Medulla oblongata (tissue), 1 donor: ENCODE measurements at regions not wholly inside any gene's neighbourhood (a gene's known extent, or its start where the extent isn't known, plus 50 kb on each side); places are given as distances from the start of the nearest gene placed in this dataset.
A peak's percentile ranks its signal among the peaks of the same experiment; 100 is the strongest.

Source experiments
- DNase-seq: peaks from one replicate; pipeline ENCODE4 v3.0.0-alpha.2; 2015; ENCODE audit errors: extremely low spot score

DNA sequence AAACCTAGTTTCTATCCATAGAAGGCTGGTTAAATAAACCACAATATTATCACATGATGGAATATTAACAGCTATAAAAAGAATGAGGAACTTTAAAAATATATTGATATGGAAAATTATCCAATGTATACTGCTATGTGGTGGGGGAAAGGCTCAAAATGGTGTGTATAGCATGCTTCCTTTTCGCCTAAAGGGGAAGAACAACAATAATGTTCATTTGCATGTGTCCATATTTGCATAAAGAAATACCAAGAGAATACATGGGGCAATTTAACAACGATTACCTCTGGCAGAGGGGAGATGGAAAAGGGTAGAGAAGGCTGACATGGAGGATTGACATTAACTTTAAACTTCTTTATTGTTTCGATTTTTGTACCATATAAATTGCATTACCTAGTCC lies 121.3 kb upstream of the PARP11 start:
- DNase-seq = no peak

DNA sequence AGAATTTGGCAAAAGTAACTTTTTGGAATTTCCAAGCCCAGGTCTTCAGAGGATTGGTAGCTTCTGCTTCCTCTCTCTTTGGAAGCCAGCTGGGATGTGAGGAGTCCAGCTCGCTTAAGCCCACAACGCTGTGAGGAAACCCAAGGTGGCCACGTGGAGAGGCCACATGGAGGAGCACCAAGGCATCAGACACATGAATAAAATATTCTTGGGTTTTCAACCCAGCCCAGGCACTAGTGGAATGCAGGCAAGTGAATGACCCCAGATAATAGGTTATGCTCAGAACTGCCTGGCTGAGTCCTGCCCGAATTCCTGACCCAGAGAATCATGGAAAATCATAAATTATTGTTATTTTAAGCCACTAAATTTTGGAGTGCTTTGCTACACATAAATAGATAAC lies 119.7 kb upstream of the PARP11 start:
- DNase-seq = no peak

DNA sequence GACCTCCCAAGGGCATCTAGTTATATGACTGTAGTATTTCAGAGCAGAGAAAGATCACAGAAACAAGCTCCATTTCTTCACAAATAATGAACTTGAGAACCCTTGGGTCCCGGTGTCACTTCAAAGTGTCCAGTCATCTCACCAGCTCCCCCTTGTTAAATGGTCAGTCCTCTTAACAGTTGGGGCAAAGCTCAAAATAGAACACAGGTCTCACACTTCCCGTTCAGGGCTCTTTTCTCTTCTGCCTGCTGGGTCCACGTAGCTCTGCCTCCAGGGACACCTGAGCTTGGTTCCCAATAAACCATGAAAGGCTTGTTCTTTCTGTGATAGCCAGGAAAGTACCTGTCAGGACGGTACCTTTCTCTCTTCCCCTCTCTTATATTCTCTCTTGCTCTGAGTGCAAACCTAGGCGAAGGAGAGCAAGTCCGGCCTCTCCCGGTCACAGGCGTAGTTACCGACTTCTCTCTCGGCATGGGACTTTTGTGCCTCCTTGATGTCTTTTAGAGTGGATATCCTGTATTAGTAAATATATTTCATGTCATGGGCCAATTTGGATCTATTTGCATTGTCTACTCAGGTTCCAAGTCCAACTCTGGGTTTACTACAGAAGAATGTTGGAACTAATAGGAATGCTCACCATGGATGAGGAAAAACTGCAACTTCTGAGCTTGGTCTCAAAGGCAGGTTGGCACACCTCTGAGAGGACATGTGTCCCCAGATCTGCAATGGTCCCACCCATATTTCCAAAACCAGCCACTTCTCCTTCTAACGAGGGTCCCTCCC lies 118.8 kb upstream of the PARP11 start:
- no peak for DNase-seq

DNA sequence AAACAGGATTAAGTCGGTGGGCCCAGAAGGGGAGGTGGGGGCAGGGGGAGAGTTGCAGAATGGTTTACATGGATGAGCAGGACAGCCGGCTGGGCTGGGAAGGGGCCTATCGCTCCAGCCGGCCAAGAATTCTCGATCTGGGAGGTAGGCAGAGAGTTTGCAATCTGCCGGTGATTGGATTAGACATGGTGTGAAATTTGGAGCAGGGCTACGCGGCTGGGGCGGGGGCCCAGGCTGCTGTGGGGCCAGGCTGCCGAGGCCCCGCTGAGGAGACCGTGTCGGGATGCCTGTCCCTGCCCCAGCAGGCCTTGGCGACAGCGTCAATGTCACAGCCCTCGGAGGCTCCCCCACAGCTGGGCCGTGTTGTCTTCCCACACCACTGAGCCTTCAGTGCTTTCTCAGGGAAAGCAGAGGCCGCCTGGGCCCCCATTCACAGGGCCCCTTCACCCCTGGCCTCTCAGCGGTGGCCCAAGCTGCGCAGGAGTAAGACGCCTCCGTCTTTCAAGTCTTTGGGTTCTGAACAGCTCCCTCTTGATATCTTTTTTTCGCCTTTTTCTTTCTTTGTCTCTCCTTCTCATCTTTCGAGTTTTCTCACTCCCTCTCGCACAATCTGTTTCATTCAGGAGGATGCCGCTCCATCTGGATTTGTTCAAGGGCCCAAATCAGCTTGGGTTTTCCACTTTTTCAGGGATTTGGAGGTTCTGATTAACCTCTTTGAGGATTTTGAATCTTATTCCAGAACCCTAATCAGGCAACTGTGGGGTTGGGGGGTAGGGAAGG lies 117.5 kb upstream of the PARP11 start:
- no peak for DNase-seq

GRCh38 chr12:3989218-3989550 lies 116.0 kb upstream of the PARP11 start:
- DNase-seq = no peak

GRCh38 chr12:3988519-3989217 lies 115.5 kb upstream of the PARP11 start:
- DNase-seq = no peak

DNA sequence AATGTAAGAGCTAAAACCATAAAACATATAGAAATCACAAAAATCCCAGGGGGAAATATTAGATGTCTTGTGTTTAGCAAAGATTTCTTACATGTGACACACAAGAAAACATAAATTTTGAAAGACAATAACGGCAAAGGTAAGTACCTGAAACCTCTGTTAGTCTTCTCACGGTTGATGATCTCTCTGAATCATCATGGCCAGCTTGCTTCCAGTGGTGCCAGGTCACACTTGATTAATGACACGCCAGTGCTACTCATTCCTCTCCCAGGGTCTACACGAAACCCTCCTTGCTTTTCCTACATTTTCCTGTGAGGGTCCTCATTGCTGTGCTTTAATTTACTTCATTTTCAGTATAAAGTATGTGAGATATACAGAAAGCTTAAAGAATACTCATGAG lies 114.4 kb upstream of the PARP11 start:
- DNase-seq = no peak

GRCh38 chr12:3980504-3981272 lies 107.5 kb upstream of the PARP11 start:
- no peak for DNase-seq

GRCh38 chr12:3977621-3978020 lies 104.4 kb upstream of the PARP11 start:
- DNase-seq = no peak

DNA sequence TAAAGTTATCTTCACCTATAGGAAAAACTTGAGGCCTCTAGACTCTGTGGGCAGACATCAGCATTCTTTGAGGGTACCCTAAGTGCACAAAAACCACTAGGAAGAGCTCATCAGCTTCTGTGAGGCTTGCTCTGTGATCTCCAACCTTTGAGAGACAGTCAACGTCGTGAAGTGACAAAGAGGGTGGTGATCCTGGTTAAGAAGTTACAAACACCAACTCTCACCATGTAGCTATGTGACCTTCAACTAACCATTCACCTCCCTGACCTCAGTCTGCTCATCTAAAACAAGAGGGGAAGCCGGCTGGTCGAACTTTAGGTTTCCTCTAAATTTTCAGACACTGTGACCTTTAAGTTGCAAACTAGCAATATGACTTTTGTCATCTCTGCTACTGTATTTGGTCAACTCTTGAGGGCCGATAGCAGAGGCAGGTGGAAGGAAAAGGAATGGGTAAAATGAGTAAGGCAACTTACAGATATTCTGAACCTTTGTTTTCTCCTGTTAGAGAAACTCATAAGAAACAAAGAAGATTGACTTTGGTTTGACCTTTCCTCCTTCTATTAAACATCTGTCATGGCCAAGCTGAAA lies 103.2 kb upstream of the PARP11 start:
- no peak for DNase-seq

- DNase-seq = no peak
Observed at GRCh38 chr12:3975652-3976051, 102.5 kb upstream of the PARP11 start.

GRCh38 chr12:3974883-3975282 lies 101.7 kb upstream of the PARP11 start:
- DNase-seq = no peak

- peak; percentile 37 for DNase-seq
Observed at GRCh38 chr12:3973973-3974644, 100.9 kb upstream of the PARP11 start.

DNA sequence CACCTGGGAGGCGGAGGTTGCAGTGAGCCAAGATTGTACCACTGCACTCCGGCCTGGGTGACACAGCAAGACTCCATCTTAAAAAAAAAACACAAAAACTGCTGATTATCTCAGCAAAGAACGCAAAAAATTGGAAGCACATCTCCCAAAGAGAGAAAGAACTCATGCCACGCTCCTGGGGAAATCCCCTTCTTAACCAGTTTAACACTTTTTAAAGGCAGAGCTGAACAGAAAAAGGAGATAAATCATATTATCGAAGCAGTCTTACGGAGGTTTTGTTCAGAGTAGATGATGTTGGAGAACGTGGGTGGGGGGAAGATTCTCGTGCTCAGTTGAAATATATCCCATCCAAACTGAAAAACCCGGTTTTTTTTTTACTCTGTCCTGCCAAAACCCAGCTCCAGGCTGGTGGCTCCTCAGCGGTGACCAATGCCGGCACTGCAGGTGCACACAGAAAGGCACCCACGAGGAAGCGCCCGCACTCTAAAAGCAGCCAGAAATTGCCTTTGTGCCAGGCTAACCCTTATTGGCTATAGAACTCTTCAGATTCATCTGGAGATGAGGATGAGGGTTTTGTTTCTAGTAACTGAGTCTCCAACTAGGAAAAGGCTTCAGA lies 100.2 kb upstream of the PARP11 start:
- no peak for DNase-seq

- DNase-seq = no peak
Observed at GRCh38 chr12:3972576-3972975, 99.4 kb upstream of the PARP11 start.

DNA sequence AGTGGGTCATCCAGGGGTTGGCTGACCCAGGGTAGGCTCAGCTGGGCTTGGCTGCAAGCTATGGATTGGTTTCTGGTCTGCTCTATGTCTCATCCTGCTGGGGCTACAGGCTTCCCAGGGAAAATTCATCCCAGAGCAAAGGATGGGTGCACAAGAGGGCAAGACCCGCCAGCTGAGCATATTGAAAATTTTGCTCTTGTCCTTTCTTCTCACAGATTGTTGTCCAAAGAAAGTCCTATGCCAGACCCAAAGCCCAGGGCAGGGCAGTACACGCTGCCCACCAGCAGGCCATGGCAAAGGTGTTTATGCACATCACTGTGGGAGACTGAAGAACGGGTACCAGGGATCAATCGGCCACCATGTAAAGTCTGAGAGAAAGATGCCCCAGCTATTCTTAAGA lies 95.3 kb upstream of the PARP11 start:
- no peak for DNase-seq

- DNase-seq = no peak
Observed at GRCh38 chr12:3967556-3968160, 94.5 kb upstream of the PARP11 start.

- DNase-seq = no peak
Observed at GRCh38 chr12:3966376-3966775, 93.2 kb upstream of the PARP11 start.

- no peak for DNase-seq
Observed at GRCh38 chr12:3965046-3965445, 91.8 kb upstream of the PARP11 start.

- no peak for DNase-seq
Observed at GRCh38 chr12:3964439-3964838, 91.2 kb upstream of the PARP11 start.
